ENCODE measurements at regions not wholly inside any gene's neighbourhood (a gene's known extent, or its start where the extent isn't known, plus 50 kb on each side); places are given as distances from the start of the nearest gene placed in this dataset.

DNA sequence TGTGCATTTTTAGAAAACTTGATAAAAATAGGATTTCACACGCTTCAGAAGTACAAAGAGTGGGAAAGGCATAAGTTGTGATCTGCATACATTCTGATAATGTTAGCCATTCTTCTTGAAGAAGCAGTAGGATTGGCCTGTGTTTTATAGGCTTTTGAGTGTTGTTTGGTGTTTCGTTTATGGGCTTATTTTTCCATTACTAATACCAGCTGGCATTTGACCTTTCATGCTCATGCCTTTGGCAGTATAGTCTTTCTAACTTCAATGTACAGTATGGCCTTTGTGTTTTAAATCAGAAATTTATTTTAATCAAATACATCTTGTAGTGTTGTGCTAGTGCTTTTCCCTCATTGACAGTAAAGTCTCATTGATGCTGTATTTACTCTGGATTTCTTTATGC is 51.5 kb upstream of the SLC4A4 start:
- no peak overlapping the region for H3K4me3 ChIP-seq (ENCODE audit: insufficient read depth, low read depth, low read length, poor library complexity, severe bottlenecking)
- no peaks in the 10 kb centered on the region for H3K9me3 ChIP-seq (ENCODE audit: control insufficient read depth, low read length)
- no peak overlapping the region for H3K27ac ChIP-seq (ENCODE audit: insufficient read depth, low read length, poor library complexity, severe bottlenecking)
- no peaks in the 10 kb centered on the region for H3K27me3 ChIP-seq (replicated peaks; ENCODE audit: control insufficient read depth, insufficient read depth, low read length, poor library complexity, severe bottlenecking)
- no peak for DNase-seq
- no peaks in the 10 kb centered on the region for H3K4me1 ChIP-seq (ENCODE audit: control insufficient read depth, insufficient read depth, low read length, poor library complexity, severe bottlenecking)
- no peaks in the 10 kb centered on the region for H3K36me3 ChIP-seq (ENCODE audit: control insufficient read depth, insufficient read depth, low read length)

- no peaks in the 10 kb centered on the region for H3K36me3 ChIP-seq (ENCODE audit: control insufficient read depth, insufficient read depth, low read length)
- H3K9me3 ChIP-seq (ENCODE audit: control insufficient read depth, low read length) = no peaks in the 10 kb centered on the region
- no peaks in the 10 kb centered on the region for H3K4me1 ChIP-seq (ENCODE audit: control insufficient read depth, insufficient read depth, low read length, poor library complexity, severe bottlenecking)
- no peak overlapping the region for H3K4me3 ChIP-seq (ENCODE audit: insufficient read depth, low read depth, low read length, poor library complexity, severe bottlenecking)
- no peak overlapping the region for H3K27ac ChIP-seq (ENCODE audit: insufficient read depth, low read length, poor library complexity, severe bottlenecking)
- no peak for DNase-seq
- H3K27me3 ChIP-seq (replicated peaks; ENCODE audit: control insufficient read depth, insufficient read depth, low read length, poor library complexity, severe bottlenecking) = no peaks in the 10 kb centered on the region
Observed at GRCh38 chr4:71288875-71289274, 49.9 kb upstream of the SLC4A4 start.
